NCI-H2196 (cell line): ENCODE measurements at regions not wholly inside any gene's neighbourhood (a gene's known extent, or its start where the extent isn't known, plus 50 kb on each side); places are given as distances from the start of the nearest gene placed in this dataset.
A peak's percentile ranks its signal among the peaks of the same experiment; 100 is the strongest.

Experiments used
- DNase-seq: peaks from one replicate; lab custom pipeline; 2025; ENCODE audit not compliant: unreplicated experiment; lab: John Stamatoyannopoulos, UW

- DNase-seq, result no peak
These were observed 109.7 kb downstream of the TMTC3 start for GRCh38 chr12:88251798-88252197.

- no peak for DNase-seq
These were observed 111.4 kb downstream of the TMTC3 start for GRCh38 chr12:88253371-88253978.

DNA sequence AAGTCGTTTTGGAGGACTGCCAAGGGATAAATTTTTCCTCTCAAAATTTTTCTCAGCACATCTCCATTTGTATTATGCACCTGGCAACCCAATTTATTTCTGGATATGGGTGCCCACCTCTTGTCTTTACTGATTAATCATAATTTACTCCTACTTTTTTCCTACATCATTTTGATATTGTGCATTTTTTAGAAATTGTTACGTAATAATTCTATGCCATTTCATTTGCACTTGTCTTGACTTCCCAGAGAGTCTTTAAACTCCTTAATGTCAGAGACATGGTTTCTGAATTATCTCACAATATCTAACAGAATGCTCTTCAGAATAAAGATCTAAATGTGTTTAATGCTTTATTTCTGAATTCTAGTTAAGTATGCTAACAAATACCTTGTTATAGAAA, 113.1 kb downstream of the TMTC3 start:
- DNase-seq, result no peak

GRCh38 chr12:88255847-88256246, 113.7 kb downstream of the TMTC3 start:
- DNase-seq, result no peak

DNA sequence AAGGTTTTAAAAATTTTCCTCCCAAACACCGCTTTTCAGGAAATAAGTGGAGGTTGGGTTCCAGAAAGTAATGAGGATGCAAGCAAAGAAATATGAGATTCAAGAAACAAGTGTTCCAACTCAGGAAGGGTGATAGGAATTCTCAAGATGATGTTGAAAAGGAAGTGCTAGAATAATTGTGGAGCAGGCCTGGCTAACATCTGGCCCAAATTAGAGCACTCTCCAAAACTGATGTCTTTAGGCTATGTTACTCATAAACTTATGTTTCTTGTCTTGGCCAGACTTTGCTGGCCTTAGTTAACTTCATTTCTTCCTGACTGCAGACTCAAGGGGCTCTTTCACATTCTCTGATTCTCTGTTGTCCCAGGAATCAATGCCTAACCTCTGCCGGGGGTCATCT, 116.3 kb downstream of the TMTC3 start:
- no peak for DNase-seq

DNA sequence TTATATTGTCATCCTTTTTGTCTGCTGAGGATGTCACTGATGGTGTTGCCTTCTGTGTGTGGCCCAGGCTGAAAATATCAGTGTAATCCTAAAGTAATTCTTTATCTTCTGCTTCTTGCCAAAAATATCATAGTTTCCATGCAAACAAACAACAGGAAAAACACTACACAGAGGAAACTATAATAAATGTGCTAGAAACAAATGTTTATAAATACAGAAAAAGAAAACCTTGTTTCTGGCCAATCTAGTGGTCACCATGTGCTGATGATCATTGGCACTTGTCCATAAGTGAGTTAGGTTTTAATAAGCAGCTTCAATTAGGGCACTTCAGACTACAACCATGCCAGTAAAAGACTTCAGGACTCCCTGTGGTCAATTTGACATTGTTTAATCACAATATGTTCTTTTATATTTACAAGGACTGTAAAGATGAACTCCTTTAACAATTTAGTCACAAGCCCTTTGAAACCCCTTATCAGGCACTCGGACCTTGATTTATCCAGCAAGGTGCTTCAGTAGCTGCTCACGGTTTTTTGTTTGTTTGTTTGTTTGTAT, 124.8 kb downstream of the TMTC3 start:
- DNase-seq, result peak; percentile 39

- no peak for DNase-seq
These were observed 125.5 kb downstream of the TMTC3 start for GRCh38 chr12:88267630-88268029.

- DNase-seq, result no peak
These were observed 130.3 kb downstream of the TMTC3 start for GRCh38 chr12:88272456-88272855.

DNA sequence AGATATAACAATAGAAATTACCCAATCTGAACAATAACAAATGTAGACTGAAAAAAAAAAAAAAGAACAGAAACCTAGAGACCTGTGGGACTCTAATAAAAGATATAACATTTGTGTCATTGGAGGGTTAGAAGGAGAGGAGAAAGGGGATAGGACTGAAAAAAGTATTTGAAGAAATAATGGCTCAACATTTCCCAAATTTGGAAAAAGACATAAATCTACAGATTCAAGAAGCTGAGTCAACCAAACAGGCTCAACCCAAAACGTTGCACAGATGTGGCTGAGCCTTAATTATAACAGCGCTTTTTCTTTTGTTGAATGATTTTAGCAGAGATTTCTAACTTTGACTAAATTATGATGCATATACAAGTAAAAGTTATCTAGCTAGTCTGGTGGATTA, 131.3 kb downstream of the TMTC3 start:
- DNase-seq, result no peak

DNA sequence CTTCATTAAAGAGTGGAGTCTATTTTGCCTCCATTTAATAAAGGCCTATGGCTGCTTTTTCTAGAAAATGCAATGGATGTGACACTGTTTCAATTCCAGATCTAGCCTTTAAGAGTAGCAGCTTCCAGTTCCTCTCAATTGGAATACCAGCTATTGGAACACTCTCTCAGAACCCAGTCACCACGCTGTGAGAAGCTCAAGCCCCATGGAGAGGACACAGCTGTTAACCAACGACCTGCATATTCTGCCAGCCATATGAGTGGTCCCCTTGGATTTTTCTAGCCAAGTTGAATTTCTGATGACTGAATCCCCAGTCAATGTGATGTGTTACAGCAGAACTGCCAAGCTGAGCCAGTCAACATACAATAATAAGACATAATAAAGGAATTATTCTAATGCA, 131.8 kb downstream of the TMTC3 start:
- DNase-seq, result no peak

- no peak for DNase-seq
These were observed 149.5 kb downstream of the TMTC3 start for GRCh38 chr12:88291498-88292131.

GRCh38 chr12:88298014-88298682, 156.0 kb downstream of the TMTC3 start:
- DNase-seq, result peak; percentile 65

DNA sequence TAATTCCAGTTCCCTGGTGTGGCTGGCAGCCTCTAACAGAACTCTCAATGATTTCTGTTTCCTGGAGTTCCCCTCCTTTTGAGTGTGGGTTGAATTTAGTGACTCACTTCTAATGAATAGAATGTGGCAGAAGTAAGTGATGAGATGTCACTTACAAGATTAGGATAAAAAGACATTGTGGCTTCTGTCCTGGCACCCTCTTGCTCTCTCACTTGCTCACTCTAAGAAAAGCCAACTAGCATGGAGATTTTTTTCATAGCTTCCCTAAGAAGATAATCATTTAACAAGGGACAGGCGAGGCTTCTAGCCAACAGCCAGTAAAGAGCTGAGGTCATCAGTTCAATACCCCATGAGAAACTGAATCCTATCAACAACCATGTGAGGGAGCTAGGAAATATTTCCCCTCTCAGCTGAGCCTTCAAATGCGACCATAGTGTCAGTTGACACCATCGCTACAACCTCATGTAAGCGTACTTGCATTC, 156.7 kb downstream of the TMTC3 start:
- peak; percentile 85 for DNase-seq

- peak; percentile 19 for DNase-seq
These were observed 157.5 kb downstream of the TMTC3 start for GRCh38 chr12:88299567-88300101.

DNA sequence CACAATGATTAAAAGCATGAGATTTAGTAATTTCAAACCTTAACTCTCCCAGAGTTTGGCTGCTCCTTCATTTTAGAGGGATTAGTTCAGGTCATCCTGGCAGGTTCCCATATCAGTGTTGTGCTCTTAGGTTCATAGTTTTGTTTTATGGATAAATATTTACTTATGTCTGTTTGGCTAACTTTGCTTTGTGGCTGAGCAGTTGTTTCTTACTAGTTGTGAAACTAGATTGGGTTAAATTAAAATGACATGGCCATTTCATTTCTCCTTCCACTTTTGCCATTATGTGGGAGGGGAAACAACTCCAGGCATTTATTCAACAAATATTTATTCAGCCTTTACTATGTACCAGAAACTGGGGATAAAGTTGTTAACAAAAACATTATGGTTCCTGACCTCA, 158.8 kb downstream of the TMTC3 start:
- no peak for DNase-seq

- no peak for DNase-seq
These were observed 161.2 kb downstream of the TMTC3 start for GRCh38 chr12:88303335-88303734.

GRCh38 chr12:88305254-88305890, 163.3 kb downstream of the TMTC3 start:
- peak; percentile 72 for DNase-seq

DNA sequence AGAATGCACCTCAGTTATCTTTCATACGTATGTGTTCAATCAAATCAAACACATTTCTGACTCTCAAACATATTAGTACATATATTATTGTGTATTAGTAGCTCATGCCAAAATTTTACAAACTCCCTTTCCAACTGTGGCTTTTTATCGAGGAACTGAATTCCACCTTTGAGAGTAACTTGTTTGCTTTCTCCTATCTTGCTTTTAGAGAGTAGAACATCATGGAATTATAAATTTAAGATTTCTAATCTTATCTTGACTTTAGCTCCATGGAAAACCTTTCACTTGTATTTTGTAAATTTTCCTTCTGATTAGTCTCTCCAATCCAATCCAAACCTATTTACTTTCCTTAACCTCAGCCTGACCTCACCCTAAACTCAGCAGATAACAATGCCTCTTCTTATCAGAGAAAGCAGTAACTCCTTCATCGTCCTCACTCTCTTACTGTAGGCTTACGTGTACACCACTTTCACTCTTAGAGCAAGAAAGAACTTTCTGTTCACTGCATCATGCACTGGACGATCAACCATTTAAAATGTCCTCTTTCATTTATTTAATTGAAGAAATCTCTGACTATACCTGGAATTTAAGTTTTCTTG, 164.5 kb downstream of the TMTC3 start:
- DNase-seq, result no peak

DNA sequence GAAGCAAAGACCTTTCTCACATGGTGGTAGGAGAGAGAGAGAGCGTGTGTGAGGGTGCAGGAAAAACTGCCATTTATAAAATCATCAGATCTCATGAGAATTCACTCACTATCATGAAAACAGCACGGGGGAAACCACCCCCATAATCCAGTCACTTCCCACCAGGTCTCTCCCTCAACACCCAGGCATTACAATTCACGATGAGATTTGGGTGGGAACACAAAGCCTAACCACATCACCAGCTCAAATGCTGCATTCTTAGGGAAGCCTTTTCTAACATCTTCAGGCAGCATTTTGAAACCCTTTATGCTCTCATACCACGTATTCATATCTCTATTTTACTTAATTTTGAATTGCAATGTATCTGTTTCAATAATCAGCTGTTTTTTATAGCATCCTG, 165.9 kb downstream of the TMTC3 start:
- no peak for DNase-seq

DNA sequence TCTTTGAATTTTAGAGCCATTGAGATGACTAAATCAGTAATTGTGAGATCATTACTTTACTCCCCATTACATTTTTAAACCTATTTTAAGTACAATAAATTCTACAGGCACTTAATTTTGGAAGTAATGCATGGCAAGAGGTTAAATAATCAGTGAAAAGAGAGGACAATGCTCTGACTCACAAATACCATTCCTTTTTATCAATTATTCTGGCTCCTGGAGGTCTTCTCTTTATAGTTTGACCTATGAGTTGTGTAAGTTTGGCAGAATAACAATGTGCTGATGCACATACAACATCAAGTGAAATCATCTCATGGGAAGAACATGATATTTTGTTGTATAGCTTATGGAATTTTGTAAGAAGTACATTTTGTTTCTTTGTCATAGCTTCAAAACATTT, 166.7 kb downstream of the TMTC3 start:
- no peak for DNase-seq

DNA sequence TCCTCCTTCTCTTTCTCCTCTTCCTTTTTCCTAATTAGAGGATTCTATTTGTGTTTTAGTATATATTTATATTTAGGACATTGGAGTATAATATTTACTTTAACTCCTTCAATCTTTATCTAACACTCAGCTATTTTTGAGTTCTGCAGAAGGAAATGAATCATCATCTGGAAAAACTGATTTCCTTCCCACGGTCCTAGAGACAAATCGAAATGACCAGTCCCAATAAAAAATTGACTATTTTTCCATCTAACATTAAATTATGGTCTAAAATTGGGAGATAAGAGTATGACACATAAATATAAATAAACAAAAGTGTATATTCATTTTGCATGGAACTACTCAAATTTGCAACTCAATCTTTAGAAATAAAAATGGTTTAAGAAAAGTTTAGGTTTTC, 167.4 kb downstream of the TMTC3 start:
- no peak for DNase-seq
